Hepatocyte (in vitro differentiated cells): ENCODE measurements at regions not wholly inside any gene's neighbourhood (a gene's known extent, or its start where the extent isn't known, plus 50 kb on each side); places are given as distances from the start of the nearest gene placed in this dataset.

Experiments
- DNase-seq: peaks from one replicate; pipeline ENCODE4 v3.0.0-alpha.2; 2016; ENCODE audit warnings: low spot score
- H2AFZ ChIP-seq: fragments of 200-600 bp; sonication (generic); 2 replicates; pipeline ENCODE4 v1.6.0; 2016; ENCODE audit warnings: antibody characterized with exemption, mild to moderate bottlenecking
- H3K27ac ChIP-seq: fragments of 200-600 bp; sonication (generic); 2 replicates; pipeline ENCODE4 v1.5.1; 2016; ENCODE audit warnings: mild to moderate bottlenecking
- H3K27me3 ChIP-seq: fragments of 200-600 bp; sonication (generic); 2 replicates; pipeline ENCODE4 v1.6.1; 2016
- H3K36me3 ChIP-seq: fragments of 200-600 bp; sonication (generic); replicated peaks from 2 replicates; pipeline ENCODE4 v1.5.1; 2016; ENCODE audit warnings: low read depth; ENCODE audit not compliant: insufficient read depth
- H3K4me1 ChIP-seq: fragments of 200-600 bp; sonication (generic); 2 replicates; pipeline ENCODE4 v1.5.1; 2016; ENCODE audit warnings: mild to moderate bottlenecking, moderate library complexity; ENCODE audit not compliant: insufficient read depth
- H3K4me2 ChIP-seq: fragments of 200-600 bp; sonication (generic); 2 replicates; pipeline ENCODE4 v1.6.0; 2016
- H3K4me3 ChIP-seq: fragments of 200-600 bp; sonication (generic); 2 replicates; pipeline ENCODE4 v1.5.1; 2016; ENCODE audit warnings: mild to moderate bottlenecking
- H3K79me2 ChIP-seq: fragments of 200-600 bp; sonication (generic); 2 replicates; pipeline ENCODE4 v1.6.0; 2017; ENCODE audit warnings: mild to moderate bottlenecking
- H3K9me2 ChIP-seq: fragments of 200-600 bp; sonication (generic); replicated peaks from 2 replicates; pipeline ENCODE4 v1.6.0; 2017; ENCODE audit warnings: mild to moderate bottlenecking; ENCODE audit not compliant: insufficient read depth
- H3K9me3 ChIP-seq: fragments of 200-600 bp; sonication (generic); 2 replicates; pipeline ENCODE4 v1.5.1; 2016; ENCODE audit warnings: low read depth, mild to moderate bottlenecking
- H4K20me1 ChIP-seq: fragments of 200-600 bp; sonication (generic); 2 replicates; pipeline ENCODE4 v1.6.0; 2016; ENCODE audit warnings: mild to moderate bottlenecking; ENCODE audit not compliant: insufficient read depth, poor library complexity, severe bottlenecking
- CTCF ChIP-seq: fragments of 200-600 bp; sonication (generic); IDR thresholded peaks from 2 replicates; pipeline ENCODE4 v1.5.1; 2016; ENCODE audit warnings: antibody characterized with exemption, mild to moderate bottlenecking; ENCODE audit not compliant: poor library complexity
- EZH2 ChIP-seq: fragments of 200-600 bp; sonication (generic); IDR thresholded peaks from 2 replicates; pipeline ENCODE4 v1.6.1; 2016; ENCODE audit warnings: antibody characterized with exemption, mild to moderate bottlenecking, borderline replicate concordance
- EZH2phosphoT487 ChIP-seq: fragments of 200-600 bp; sonication (generic); IDR thresholded peaks from one replicate; pipeline ENCODE4 v1.6.1; 2018; ENCODE audit warnings: antibody characterized with exemption, mild to moderate bottlenecking, low read depth, moderate library complexity; ENCODE audit not compliant: unreplicated experiment, severe bottlenecking
- WGBS: methylation state at CpG from one replicate; pipeline ENCODE4 v1.1.6; 2016; ENCODE audit warnings: low lambda C conversion rate; ENCODE audit errors: missing lambda C conversion rate; 5-methylcytosine and 5-hydroxymethylcytosine counted together

DNA sequence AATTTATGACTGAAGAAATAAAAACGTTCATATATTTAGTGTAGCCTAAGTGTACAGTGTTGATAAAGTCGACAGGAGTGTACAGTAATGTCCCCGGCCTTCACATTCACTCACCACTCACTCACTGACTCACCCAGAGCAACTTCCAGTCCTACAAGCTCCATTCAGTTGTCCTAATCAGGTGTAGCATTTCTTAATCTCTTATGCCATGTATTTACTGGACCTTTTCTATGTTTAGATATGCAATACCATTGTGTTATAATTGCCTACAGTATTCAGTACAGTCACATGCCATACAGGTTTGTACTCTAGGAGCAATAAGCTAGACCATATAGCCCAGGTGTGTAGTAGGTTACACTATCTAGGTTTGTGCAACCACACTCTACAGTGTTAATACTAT lies 610.2 kb upstream of the NOX3 start:
- Histone ChIP-seq H3K9me2 (no peaks in the 10 kb centered on the region), H3K36me3 (no peaks in the 10 kb centered on the region), H3K27ac (no peak overlapping the region), H3K27me3 (no peaks in the 10 kb centered on the region), H3K79me2 (no peaks in the 10 kb centered on the region), H3K4me2 (no peak overlapping the region), H4K20me1 (no peaks in the 10 kb centered on the region), H2AFZ (no peak overlapping the region), H3K9me3 (no peaks in the 10 kb centered on the region), H3K4me1 (no peaks in the 10 kb centered on the region), H3K4me3 (no peak overlapping the region)
- 54% methylated on average over 3 of the region's 3 CpGs for WGBS
- no peak for DNase-seq
- TF ChIP-seq EZH2phosphoT487: no peak
- TF ChIP-seq EZH2: no peak
- TF ChIP-seq CTCF: no peak

- no peaks in the 10 kb centered on the region for H3K9me2 ChIP-seq
- no peak overlapping the region for H3K4me2 ChIP-seq
- TF ChIP-seq CTCF: no peak
- no peak for TF ChIP-seq EZH2
- no peaks in the 10 kb centered on the region for H3K4me1 ChIP-seq
- DNase-seq: no peak
- H3K9me3 ChIP-seq: no peaks in the 10 kb centered on the region
- H3K27ac ChIP-seq: no peak overlapping the region
- H2AFZ ChIP-seq: no peak overlapping the region
- H3K27me3 ChIP-seq: no peaks in the 10 kb centered on the region
- H3K4me3 ChIP-seq: no peak overlapping the region
- H4K20me1 ChIP-seq: no peaks in the 10 kb centered on the region
- no peaks in the 10 kb centered on the region for H3K36me3 ChIP-seq
- no peaks in the 10 kb centered on the region for H3K79me2 ChIP-seq
- WGBS: 49% methylated on average over 2 of the region's 2 CpGs
Observed at GRCh38 chr6:156062091-156062563, 606.5 kb upstream of the NOX3 start.

GRCh38 chr6:156061465-156061864 lies 605.8 kb upstream of the NOX3 start:
- TF ChIP-seq CTCF (no peak), EZH2phosphoT487 (no peak)
- Histone ChIP-seq H3K79me2 (no peaks in the 10 kb centered on the region), H2AFZ (no peak overlapping the region), H3K4me2 (no peak overlapping the region), H3K27me3 (no peaks in the 10 kb centered on the region), H3K4me1 (no peaks in the 10 kb centered on the region), H3K36me3 (no peaks in the 10 kb centered on the region), H3K9me2 (no peaks in the 10 kb centered on the region), H3K9me3 (no peaks in the 10 kb centered on the region), H3K4me3 (no peak overlapping the region), H3K27ac (no peak overlapping the region), H4K20me1 (no peaks in the 10 kb centered on the region)
- 56% methylated on average over 6 of the region's 6 CpGs for WGBS
- no peak for DNase-seq

DNA sequence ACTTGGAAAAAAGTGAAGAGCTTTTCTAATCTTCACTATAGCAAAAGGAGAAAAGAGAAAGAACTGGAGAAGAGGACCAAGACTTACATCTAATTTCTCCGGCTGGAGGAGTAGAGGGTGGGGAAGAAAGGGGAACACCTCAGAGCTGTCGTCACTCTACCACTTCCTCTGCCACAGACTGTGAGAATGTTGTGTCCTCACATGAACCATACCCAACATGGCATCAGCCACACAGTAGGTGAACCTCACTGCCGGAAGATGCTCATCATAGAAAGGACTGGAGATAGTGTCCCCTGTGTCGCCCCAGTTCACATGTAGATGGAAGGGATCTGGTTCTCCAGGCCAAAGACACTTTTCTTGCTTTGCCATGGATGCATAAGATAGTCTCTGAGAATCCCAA lies 604.4 kb upstream of the NOX3 start:
- H3K4me2 ChIP-seq: no peak overlapping the region
- no peaks in the 10 kb centered on the region for H3K27me3 ChIP-seq
- no peaks in the 10 kb centered on the region for H3K4me1 ChIP-seq
- H3K4me3 ChIP-seq: no peak overlapping the region
- H3K79me2 ChIP-seq: no peaks in the 10 kb centered on the region
- TF ChIP-seq CTCF: no peak
- no peak for TF ChIP-seq EZH2
- no peak for TF ChIP-seq EZH2phosphoT487
- no peaks in the 10 kb centered on the region for H3K36me3 ChIP-seq
- H3K9me2 ChIP-seq: no peaks in the 10 kb centered on the region
- H3K27ac ChIP-seq: no peak overlapping the region
- DNase-seq: no peak
- H3K9me3 ChIP-seq: no peaks in the 10 kb centered on the region
- no peak overlapping the region for H2AFZ ChIP-seq
- WGBS: 93% methylated on average over 4 of the region's 4 CpGs
- H4K20me1 ChIP-seq: no peaks in the 10 kb centered on the region
